HCT116 (cell line): ENCODE measurements at regions not wholly inside any gene's neighbourhood (a gene's known extent, or its start where the extent isn't known, plus 50 kb on each side); places are given as distances from the start of the nearest gene placed in this dataset.

ENCODE experiments used
- ATAC-seq: fragments of 200-7000 bp; cut with Tn5 transposase; 2 replicates; pipeline ENCODE4 v1.9.1; 2020; ENCODE audit warnings: mild to moderate bottlenecking, moderate library complexity
- BruUV-seq: library from RNA; stranded (reverse); fragments of 400-500 nt; replicated peaks from 2 replicates; lab custom pipeline; 2021; lab: Mats Ljungman, UMichigan
- CTCF ChIA-PET: fragments of 300-600 bp; sonication (Branson Sonifier 250); formaldehyde crosslinking; loops from one replicate; lab custom pipeline; 2021; ENCODE audit warnings: antibody characterized with exemption; lab: Charles Lee
- POLR2A ChIA-PET: fragments of 300-600, 350-600 bp; sonication (Branson Sonifier 250); formaldehyde crosslinking; loops from one replicate; lab custom pipeline; 2021; ENCODE audit warnings: antibody characterized with exemption; lab: Charles Lee
- RAD21 ChIA-PET, 2 experiments: fragments of 300-600 bp; sonication (Branson Sonifier 250); formaldehyde crosslinking; loops; one replicate each; lab custom pipeline; 2023; ENCODE audit warnings: low total read pairs in 2 of 2; ENCODE audit not compliant: uncharacterized antibody in 2 of 2, unreplicated experiment in 2 of 2, low non-redundant PET in 1 of 2; lab: Charles Lee
- DNase-seq: peaks from one replicate; pipeline ENCODE4 v3.0.0-alpha.2; 2010; ENCODE audit warnings: low read depth, low spot score
- H2AFZ ChIP-seq: fragments of 200-600 bp; shearing (Covaris generic), sonication (generic); 2 replicates; pipeline ENCODE4 v1.6.1; 2017; ENCODE audit warnings: low read depth, mixed run types, mixed read lengths, antibody characterized with exemption, low read length; ENCODE audit not compliant: poor library complexity, severe bottlenecking
- H3K27ac ChIP-seq: 2 replicates; pipeline ENCODE4 v1.5.1; 2012; ENCODE audit warnings: low read depth, low read length
- H3K27me3 ChIP-seq: fragments of 200-600 bp; sonication (generic); 2 replicates; pipeline ENCODE4 v1.6.1; 2016; ENCODE audit warnings: mixed run types, low read length, mixed read lengths; ENCODE audit not compliant: insufficient read depth
- H3K36me3 ChIP-seq, 2 experiments: fragments of 200-500 bp in 1 of 2; fragments of 200-600 bp in 1 of 2; sonication (Bioruptor generic) in 1 of 2; sonication (generic) in 1 of 2; 2 replicates each; pipeline versions ENCODE4 v1.5.1 to v1.6.1; 2014 to 2016; ENCODE audit warnings: low read length in 2 of 2, inconsistent platforms in 1 of 2, mixed read lengths in 1 of 2, mixed run types in 1 of 2; ENCODE audit not compliant: insufficient read depth in 2 of 2, control insufficient read depth in 1 of 2
- H3K4me1 ChIP-seq, 2 experiments: fragments of 200-600 bp in 1 of 2; sonication (generic) in 1 of 2; 2 replicates each; pipeline versions ENCODE4 v1.5.1 to v1.6.1; 2012 to 2017; ENCODE audit warnings: low read length in 2 of 2, inconsistent platforms in 1 of 2, mild to moderate bottlenecking in 1 of 2, mixed read lengths in 1 of 2, mixed run types in 1 of 2, moderate library complexity in 1 of 2; ENCODE audit not compliant: insufficient read depth in 2 of 2, control insufficient read depth in 1 of 2
- H3K4me2 ChIP-seq: fragments of 200-600 bp; sonication (generic); 2 replicates; pipeline ENCODE4 v1.6.1; 2017; ENCODE audit warnings: mixed run types, low read length, mixed read lengths
- H3K4me3 ChIP-seq, 2 experiments: fragments of 200-600 bp in 1 of 2; sonication (generic) in 1 of 2; replicated peaks in 1 of 2; 2 replicates each; pipeline ENCODE4 v1.5.1; 2011 to 2016; ENCODE audit warnings: low read length in 2 of 2, control low read depth in 1 of 2, low read depth in 1 of 2, mild to moderate bottlenecking in 1 of 2, mixed read lengths in 1 of 2, mixed run types in 1 of 2
- H3K79me2 ChIP-seq: fragments of 200-600 bp; sonication (generic); 2 replicates; pipeline ENCODE4 v1.6.1; 2017; ENCODE audit warnings: mild to moderate bottlenecking, mixed run types, low read length, moderate library complexity, mixed read lengths; ENCODE audit not compliant: insufficient read depth
- H3K9ac ChIP-seq: fragments of 200-600 bp; sonication (generic); 2 replicates; pipeline ENCODE4 v1.6.1; 2016; ENCODE audit warnings: low read length, mixed read lengths
- H3K9me2 ChIP-seq: fragments of 200-600 bp; sonication (generic), shearing (Covaris generic); 2 replicates; pipeline ENCODE4 v1.6.1; 2017; ENCODE audit warnings: mixed run types, mild to moderate bottlenecking, moderate library complexity; ENCODE audit not compliant: insufficient read depth
- H3K9me3 ChIP-seq, 2 experiments: fragments of 200-500 bp in 1 of 2; fragments of 200-600 bp in 1 of 2; sonication (Bioruptor generic) in 1 of 2; sonication (generic) in 1 of 2; 2 replicates each; pipeline ENCODE4 v1.6.1; 2014 to 2017; ENCODE audit warnings: low read length in 2 of 2, mixed read lengths in 2 of 2, inconsistent platforms in 1 of 2, low read depth in 1 of 2, mild to moderate bottlenecking in 1 of 2, mixed run types in 1 of 2, moderate library complexity in 1 of 2; ENCODE audit not compliant: control insufficient read depth in 1 of 2, insufficient read depth in 1 of 2
- H4K20me1 ChIP-seq: fragments of 200-600 bp; sonication (generic), shearing (Covaris generic); 2 replicates; pipeline ENCODE4 v1.6.1; 2017; ENCODE audit warnings: mixed run types, mild to moderate bottlenecking, moderate library complexity; ENCODE audit not compliant: insufficient read depth
- ATF3 ChIP-seq: IDR thresholded peaks from 2 replicates; pipeline ENCODE4 v1.6.1; 2012
- CBX3 ChIP-seq: IDR thresholded peaks from 2 replicates; pipeline ENCODE4 v1.6.1; 2012; ENCODE audit warnings: low read depth
- CEBPB ChIP-seq: IDR thresholded peaks from 2 replicates; pipeline ENCODE4 v1.6.1; 2012; ENCODE audit warnings: low read depth
- EGR1 ChIP-seq: IDR thresholded peaks from 2 replicates; pipeline ENCODE4 v1.6.1; 2012; ENCODE audit warnings: low read depth
- EZH2 ChIP-seq: fragments of 200-600 bp; sonication (generic); IDR thresholded peaks from 2 replicates; pipeline ENCODE4 v1.6.1; 2017; ENCODE audit warnings: antibody characterized with exemption, mixed run types
- JUND ChIP-seq: IDR thresholded peaks from 2 replicates; pipeline ENCODE4 v1.6.1; 2012
- RAD21 ChIP-seq: IDR thresholded peaks from 2 replicates; pipeline ENCODE4 v1.6.1; 2012; ENCODE audit warnings: low read depth, mild to moderate bottlenecking
- REST ChIP-seq: IDR thresholded peaks from 2 replicates; pipeline ENCODE4 v1.6.1; 2012; ENCODE audit warnings: low read depth
- SIN3A ChIP-seq: IDR thresholded peaks from 2 replicates; pipeline ENCODE4 v1.6.1; 2012; ENCODE audit warnings: low read depth
- SP1 ChIP-seq: IDR thresholded peaks from 2 replicates; pipeline ENCODE4 v1.6.1; 2012; ENCODE audit warnings: low read depth
- SRF ChIP-seq: IDR thresholded peaks from 2 replicates; pipeline ENCODE4 v1.6.1; 2012; ENCODE audit warnings: low read depth
- TCF7L2 ChIP-seq: IDR thresholded peaks from 2 replicates; pipeline ENCODE4 v1.7.0; 2011; ENCODE audit warnings: borderline replicate concordance, inconsistent platforms; ENCODE audit not compliant: insufficient read depth, insufficient read length; ENCODE audit errors: extremely low read depth
- YY1 ChIP-seq: IDR thresholded peaks from 2 replicates; pipeline ENCODE4 v1.6.1; 2011; ENCODE audit warnings: low read length, low read depth, moderate library complexity, mild to moderate bottlenecking; ENCODE audit not compliant: insufficient replicate concordance; ENCODE audit errors: extremely low read depth
- ZFX ChIP-seq: fragments of 450-650 bp; IDR thresholded peaks from 2 replicates; pipeline ENCODE4 v1.6.1; 2017
- ZNF274 ChIP-seq: fragments of 200-500 bp; sonication (Bioruptor generic); IDR thresholded peaks from 2 replicates; pipeline ENCODE4 v1.6.1; 2014; ENCODE audit warnings: mild to moderate bottlenecking, low read depth, low read length, inconsistent platforms
- intact Hi-C: fragments of 100-400 bp; cut with micrococcal nuclease; formaldehyde crosslinking; loops from 2 replicates; pipeline ENCODE4 v1.10.0; 2022
- TF ChIP-seq, protein P1 (sequence below): IDR thresholded peaks from 2 replicates; pipeline ENCODE4 v1.6.1; 2012
- TF ChIP-seq, protein P2 (sequence below): IDR thresholded peaks from 2 replicates; pipeline ENCODE4 v1.6.1; 2011; ENCODE audit warnings: mild to moderate bottlenecking, low read length, moderate library complexity; ENCODE audit not compliant: insufficient replicate concordance; ENCODE audit errors: extremely low read depth

DNA sequence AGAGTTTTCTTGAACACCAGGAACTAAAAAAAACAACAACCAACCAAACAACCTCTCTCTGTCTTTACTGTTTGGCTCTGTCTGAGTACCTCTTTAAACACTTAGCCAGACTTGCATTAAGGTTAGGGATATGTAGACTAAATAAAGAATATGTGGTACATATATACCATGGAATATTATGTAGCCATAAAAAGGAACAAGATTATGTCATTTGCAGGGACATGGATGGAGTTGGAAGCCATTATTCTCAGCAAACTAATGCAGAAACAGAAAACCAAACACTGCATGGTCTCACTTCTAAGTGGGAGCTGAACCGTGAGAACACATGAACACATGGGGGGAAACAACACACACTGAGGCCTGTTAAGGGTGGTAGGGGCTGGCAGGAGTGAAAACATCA is 116.0 kb upstream of the ANTXRL start:
- ATAC-seq (no peak), DNase-seq (no peak)
- POLR2A ChIA-PET = no interaction called here
- Histone ChIP-seq H3K4me3 (no peak overlapping the region), H4K20me1 (no peaks in the 10 kb centered on the region), H3K9me3 (no peaks in the 10 kb centered on the region), H3K79me2 (no peaks in the 10 kb centered on the region), H3K36me3 (no peaks in the 10 kb centered on the region), H3K9ac (no peak overlapping the region), H3K27ac (no peak overlapping the region), H3K4me2 (no peak overlapping the region), H2AFZ (no peak overlapping the region), H3K4me1 (no peaks in the 10 kb centered on the region), H3K27me3 (no peaks in the 10 kb centered on the region), H3K9me2 (no peaks in the 10 kb centered on the region)
- no peak for TF ChIP-seq EZH2
- TF ChIP-seq YY1 = no peak
- TF ChIP-seq RAD21 = no peak
- TF ChIP-seq CEBPB = no peak
- no peak for TF ChIP-seq JUND
- intact Hi-C loops = no loop called here
- BruUV-seq = no TSS peak
- CTCF ChIA-PET = no interaction called here
- RAD21 ChIA-PET = no interaction called here

GRCh38 chr10:46171661-46172060 is 115.1 kb upstream of the ANTXRL start:
- DNase-seq (no peak), ATAC-seq (no peak)
- intact Hi-C loops = no loop called here
- H3K27me3 ChIP-seq = no peaks in the 10 kb centered on the region
- no peaks in the 10 kb centered on the region for H3K9me3 ChIP-seq
- no peaks in the 10 kb centered on the region for H3K79me2 ChIP-seq
- no peaks in the 10 kb centered on the region for H3K36me3 ChIP-seq
- ChIA-PET POLR2A (no interaction called here), RAD21 (no interaction called here), CTCF (no interaction called here)
- no peak overlapping the region for H3K9ac ChIP-seq
- H4K20me1 ChIP-seq = no peaks in the 10 kb centered on the region
- H3K9me2 ChIP-seq = no peaks in the 10 kb centered on the region
- no peaks in the 10 kb centered on the region for H3K4me1 ChIP-seq
- no peak overlapping the region for H2AFZ ChIP-seq
- H3K4me2 ChIP-seq = no peak overlapping the region
- no TSS peak for BruUV-seq
- H3K4me3 ChIP-seq = no peak overlapping the region
- no peak overlapping the region for H3K27ac ChIP-seq
- TF ChIP-seq CEBPB (no peak), ZNF274 (no peak), SP1 (no peak), REST (no peak), YY1 (no peak), SIN3A (no peak), TCF7L2 (no peak), JUND (no peak), ZFX (no peak), RAD21 (no peak), SRF (no peak), EGR1 (no peak), ATF3 (no peak), CBX3 (no peak), EZH2 (no peak)
- TF ChIP-seq, protein P1, sequence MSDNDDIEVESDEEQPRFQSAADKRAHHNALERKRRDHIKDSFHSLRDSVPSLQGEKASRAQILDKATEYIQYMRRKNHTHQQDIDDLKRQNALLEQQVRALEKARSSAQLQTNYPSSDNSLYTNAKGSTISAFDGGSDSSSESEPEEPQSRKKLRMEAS = no peak
- TF ChIP-seq, protein P2, sequence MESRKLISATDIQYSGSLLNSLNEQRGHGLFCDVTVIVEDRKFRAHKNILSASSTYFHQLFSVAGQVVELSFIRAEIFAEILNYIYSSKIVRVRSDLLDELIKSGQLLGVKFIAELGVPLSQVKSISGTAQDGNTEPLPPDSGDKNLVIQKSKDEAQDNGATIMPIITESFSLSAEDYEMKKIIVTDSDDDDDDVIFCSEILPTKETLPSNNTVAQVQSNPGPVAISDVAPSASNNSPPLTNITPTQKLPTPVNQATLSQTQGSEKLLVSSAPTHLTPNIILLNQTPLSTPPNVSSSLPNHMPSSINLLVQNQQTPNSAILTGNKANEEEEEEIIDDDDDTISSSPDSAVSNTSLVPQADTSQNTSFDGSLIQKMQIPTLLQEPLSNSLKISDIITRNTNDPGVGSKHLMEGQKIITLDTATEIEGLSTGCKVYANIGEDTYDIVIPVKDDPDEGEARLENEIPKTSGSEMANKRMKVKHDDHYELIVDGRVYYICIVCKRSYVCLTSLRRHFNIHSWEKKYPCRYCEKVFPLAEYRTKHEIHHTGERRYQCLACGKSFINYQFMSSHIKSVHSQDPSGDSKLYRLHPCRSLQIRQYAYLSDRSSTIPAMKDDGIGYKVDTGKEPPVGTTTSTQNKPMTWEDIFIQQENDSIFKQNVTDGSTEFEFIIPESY = no peak
